A673 (cell line): ENCODE measurements at regions not wholly inside any gene's neighbourhood (a gene's known extent, or its start where the extent isn't known, plus 50 kb on each side); places are given as distances from the start of the nearest gene placed in this dataset.

ENCODE experiments used
- BruUV-seq: library from RNA; stranded (reverse); fragments of 400-500 nt; replicated peaks from 2 replicates; lab custom pipeline; 2021; lab: Mats Ljungman, UMichigan
- CTCF ChIA-PET: fragments of 300-600 bp; sonication (Branson Sonifier 250); formaldehyde crosslinking; loops from one replicate; lab custom pipeline; 2022; ENCODE audit warnings: antibody characterized with exemption; lab: Charles Lee
- POLR2A ChIA-PET: fragments of 300-600 bp; sonication (Branson Sonifier 250); formaldehyde crosslinking; loops from one replicate; lab custom pipeline; 2022; ENCODE audit warnings: antibody characterized with exemption; ENCODE audit not compliant: low non-redundant PET; lab: Charles Lee
- DNase-seq: peaks from one replicate; pipeline ENCODE4 v3.0.0-alpha.2; 2015; ENCODE audit warnings: low spot score
- H3K27ac ChIP-seq: fragments of 200-600 bp; sonication (generic); 2 replicates; pipeline ENCODE4 v1.5.1; 2016; ENCODE audit warnings: mixed run types, low read depth, mild to moderate bottlenecking, mixed read lengths, antibody characterized with exemption, low read length; ENCODE audit not compliant: poor library complexity, severe bottlenecking
- H3K27me3 ChIP-seq: fragments of 200-600 bp; sonication (generic); replicated peaks from 2 replicates; pipeline ENCODE4 v1.6.1; 2017; ENCODE audit warnings: mixed run types, low read depth, mild to moderate bottlenecking, mixed read lengths, antibody characterized with exemption, low read length; ENCODE audit not compliant: insufficient read depth, poor library complexity
- H3K36me3 ChIP-seq: fragments of 200-600 bp; sonication (generic); 2 replicates; pipeline ENCODE4 v1.6.1; 2016; ENCODE audit warnings: mixed run types, mild to moderate bottlenecking, mixed read lengths, antibody characterized with exemption, low read length; ENCODE audit not compliant: insufficient read depth, poor library complexity, severe bottlenecking
- H3K4me1 ChIP-seq: fragments of 200-600 bp; sonication (generic); 2 replicates; pipeline ENCODE4 v1.6.1; 2017; ENCODE audit warnings: mixed run types, mild to moderate bottlenecking, mixed read lengths, antibody characterized with exemption, low read length; ENCODE audit not compliant: insufficient read depth, poor library complexity, severe bottlenecking
- H3K4me3 ChIP-seq: fragments of 200-600 bp; sonication (generic); 2 replicates; pipeline ENCODE4 v1.5.1; 2016; ENCODE audit warnings: low read depth, mixed run types, mild to moderate bottlenecking, mixed read lengths, low read length; ENCODE audit not compliant: poor library complexity, severe bottlenecking
- H3K9me3 ChIP-seq: fragments of 200-600 bp; sonication (generic); 2 replicates; pipeline ENCODE4 v1.6.1; 2016; ENCODE audit warnings: mixed run types, low read depth, mild to moderate bottlenecking, mixed read lengths, antibody characterized with exemption, low read length; ENCODE audit not compliant: poor library complexity, severe bottlenecking
- EZH2 ChIP-seq: fragments of 200-600 bp; sonication (generic); IDR thresholded peaks from 2 replicates; pipeline ENCODE4 v1.6.1; 2017; ENCODE audit warnings: borderline replicate concordance, low read depth, mild to moderate bottlenecking, mixed read lengths, antibody characterized with exemption, low read length; ENCODE audit not compliant: poor library complexity, severe bottlenecking
- intact Hi-C: fragments of 100-400 bp; cut with micrococcal nuclease; formaldehyde crosslinking; loops from one replicate; pipeline ENCODE4 v1.10.0; 2022; ENCODE audit not compliant: unreplicated experiment
- TF ChIP-seq, protein P1 (sequence below): fragments of 300-800, 200-600 bp; sonication (generic); conservative IDR thresholded peaks from 2 replicates; pipeline ENCODE4 v1.5.1; 2017; ENCODE audit warnings: low read depth, mild to moderate bottlenecking, antibody characterized with exemption, low read length, moderate library complexity, mixed read lengths

DNA sequence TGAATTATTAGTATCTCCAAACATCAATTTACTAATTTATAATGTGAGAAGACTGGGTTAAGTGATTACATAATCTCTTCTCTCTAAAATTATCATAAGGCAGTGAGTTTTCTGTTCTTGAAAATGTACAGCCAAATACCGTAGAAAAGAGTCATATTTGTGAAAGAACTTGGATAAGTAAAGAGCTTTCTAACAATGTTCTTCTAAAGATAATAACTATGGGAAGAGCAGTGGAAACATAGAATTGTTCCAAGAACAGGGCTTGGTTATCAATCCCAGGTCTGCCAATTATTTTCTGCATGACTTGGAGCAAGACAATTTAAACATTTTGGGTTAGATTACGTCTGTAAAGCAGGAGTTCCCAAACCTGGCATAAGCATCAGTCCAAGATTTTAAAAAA, 198.1 kb upstream of the SGK1 start:
- ChIA-PET POLR2A (no interaction called here), CTCF (no interaction called here)
- TF ChIP-seq, protein P1, sequence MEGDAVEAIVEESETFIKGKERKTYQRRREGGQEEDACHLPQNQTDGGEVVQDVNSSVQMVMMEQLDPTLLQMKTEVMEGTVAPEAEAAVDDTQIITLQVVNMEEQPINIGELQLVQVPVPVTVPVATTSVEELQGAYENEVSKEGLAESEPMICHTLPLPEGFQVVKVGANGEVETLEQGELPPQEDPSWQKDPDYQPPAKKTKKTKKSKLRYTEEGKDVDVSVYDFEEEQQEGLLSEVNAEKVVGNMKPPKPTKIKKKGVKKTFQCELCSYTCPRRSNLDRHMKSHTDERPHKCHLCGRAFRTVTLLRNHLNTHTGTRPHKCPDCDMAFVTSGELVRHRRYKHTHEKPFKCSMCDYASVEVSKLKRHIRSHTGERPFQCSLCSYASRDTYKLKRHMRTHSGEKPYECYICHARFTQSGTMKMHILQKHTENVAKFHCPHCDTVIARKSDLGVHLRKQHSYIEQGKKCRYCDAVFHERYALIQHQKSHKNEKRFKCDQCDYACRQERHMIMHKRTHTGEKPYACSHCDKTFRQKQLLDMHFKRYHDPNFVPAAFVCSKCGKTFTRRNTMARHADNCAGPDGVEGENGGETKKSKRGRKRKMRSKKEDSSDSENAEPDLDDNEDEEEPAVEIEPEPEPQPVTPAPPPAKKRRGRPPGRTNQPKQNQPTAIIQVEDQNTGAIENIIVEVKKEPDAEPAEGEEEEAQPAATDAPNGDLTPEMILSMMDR, result no peak
- TF ChIP-seq EZH2, result no peak

DNA sequence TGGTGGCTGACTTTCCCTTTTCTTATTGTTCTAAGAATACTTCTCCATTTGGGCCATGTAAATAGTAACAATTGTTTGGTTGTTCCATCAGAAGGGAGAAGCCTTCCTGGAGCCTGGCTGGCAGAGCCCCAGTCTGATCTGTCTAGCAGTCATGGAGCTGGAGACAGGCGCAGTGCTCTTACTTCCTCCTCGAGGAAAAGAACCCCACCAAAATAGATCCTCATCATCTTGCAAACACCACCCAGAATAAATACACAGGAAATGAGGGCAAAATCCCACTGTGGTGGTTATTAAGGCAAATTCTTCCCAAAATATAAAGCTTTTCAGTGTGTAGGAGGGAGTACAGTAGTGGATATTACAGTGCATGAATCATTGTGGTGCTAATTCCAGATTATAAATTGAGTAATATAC, 195.1 kb upstream of the SGK1 start:
- CTCF ChIA-PET, result interaction anchor here (1.2 kb wide), 1 partner anchor 310 kb away, joined by 5 read pairs; no protein-coding TSS in a partner anchor
- POLR2A ChIA-PET, result no interaction called here
- BruUV-seq, result no TSS peak

More for the DNA sequence above, 198.1 kb upstream of the SGK1 start:
- Histone ChIP-seq H3K9me3 (no peaks in the 10 kb centered on the region), H3K4me1 (peaks cover 81% of the 10 kb centered on the region), H3K27me3 (no peaks in the 10 kb centered on the region), H3K36me3 (no peaks in the 10 kb centered on the region), H3K4me3 (no peak overlapping the region), H3K27ac (peak overlapping the region; percentile 74)
- DNase-seq, result no peak
- no TSS peak for BruUV-seq
- intact Hi-C loops, result loop anchor here (5.0 kb wide), 2 partner anchors 306 to 339 kb away; no protein-coding TSS in a partner anchor

GRCh38 chr6:134511984-134512683, 194.2 kb upstream of the SGK1 start:
- TF ChIP-seq, protein P1, result no peak
- no peak for TF ChIP-seq EZH2
- BruUV-seq, result no TSS peak
- peak overlapping the region; percentile 64 for H3K27ac ChIP-seq
- POLR2A ChIA-PET, result no interaction called here
- CTCF ChIA-PET, result no interaction called here
- H3K4me1 ChIP-seq, result peaks cover 52% of the 10 kb centered on the region
- DNase-seq, result no peak
- intact Hi-C loops, result no loop called here
- H3K9me3 ChIP-seq, result no peaks in the 10 kb centered on the region
- H3K27me3 ChIP-seq, result no peaks in the 10 kb centered on the region
- no peak overlapping the region for H3K4me3 ChIP-seq
- H3K36me3 ChIP-seq, result no peaks in the 10 kb centered on the region

More for the DNA sequence above, 195.1 kb upstream of the SGK1 start:
- H3K27ac ChIP-seq, result peak overlapping the region; percentile 64
- peak; percentile 81 for DNase-seq
- H3K4me3 ChIP-seq, result no peak overlapping the region
- intact Hi-C loops, result no loop called here
- no peak for TF ChIP-seq EZH2
- TF ChIP-seq, protein P1, result no peak
- H3K4me1 ChIP-seq, result peaks cover 61% of the 10 kb centered on the region
- H3K27me3 ChIP-seq, result no peaks in the 10 kb centered on the region
- H3K9me3 ChIP-seq, result no peaks in the 10 kb centered on the region
- H3K36me3 ChIP-seq, result no peaks in the 10 kb centered on the region
